Natural killer cell (primary cell): ENCODE measurements at regions not wholly inside any gene's neighbourhood (a gene's known extent, or its start where the extent isn't known, plus 50 kb on each side); places are given as distances from the start of the nearest gene placed in this dataset.
"Not testable (repeated sequence)": the region's sequence is repeated elsewhere in the genome, so short reads cannot be mapped to it uniquely, and the experiment has no call there.

Source experiments
- ATAC-seq, 3 donors: fragments of 150-1000 bp in 2 of 3; fragments of 200-7000 bp in 1 of 3; cut with Tn5 transposase; 1 replicate in 1 of 3; 2 replicates in 2 of 3; pipeline ENCODE4 v1.10.0; 2021; ENCODE audit warnings: mild to moderate bottlenecking in 2 of 3, moderate library complexity in 2 of 3
- DNase-seq, 2 donors: peaks; one replicate each; pipeline versions ENCODE4 v3.0.0 to v3.0.0-alpha.2; 2013 to 2021; ENCODE audit warnings: mixed read lengths in 1 of 2
- H3K27ac ChIP-seq: one replicate; pipeline ENCODE4 v1.5.1; 2013; ENCODE audit warnings: mild to moderate bottlenecking, low read length
- H3K27me3 ChIP-seq: one replicate; pipeline ENCODE4 v1.6.1; 2013; ENCODE audit warnings: low read length; ENCODE audit not compliant: control insufficient read depth, insufficient read depth
- H3K36me3 ChIP-seq: one replicate; pipeline ENCODE4 v1.6.1; 2013; ENCODE audit warnings: low read length; ENCODE audit not compliant: control insufficient read depth, insufficient read depth
- H3K4me1 ChIP-seq: one replicate; pipeline ENCODE4 v1.6.1; 2013; ENCODE audit warnings: low read length; ENCODE audit not compliant: control insufficient read depth, insufficient read depth
- H3K4me3 ChIP-seq: one replicate; pipeline ENCODE4 v1.5.1; 2013; ENCODE audit warnings: low read length
- H3K9me3 ChIP-seq: one replicate; pipeline ENCODE4 v1.6.1; 2013; ENCODE audit warnings: low read length; ENCODE audit not compliant: control insufficient read depth, insufficient read depth
- H3K27ac Mint-ChIP-seq, 2 donors: one replicate each; pipeline ENCODE4 v1.8.0; 2022; ENCODE audit warnings: mild to moderate bottlenecking in 2 of 2, mixed read lengths in 2 of 2, moderate library complexity in 1 of 2
- H3K27me3 Mint-ChIP-seq, 2 donors: one replicate each; pipeline ENCODE4 v1.8.0; 2022; ENCODE audit warnings: low read depth in 2 of 2, mixed read lengths in 2 of 2
- H3K36me3 Mint-ChIP-seq: one replicate; pipeline ENCODE4 v1.8.0; 2022; ENCODE audit warnings: mixed read lengths
- H3K4me1 Mint-ChIP-seq, 2 donors: one replicate each; pipeline ENCODE4 v1.8.0; 2022; ENCODE audit warnings: mixed read lengths in 2 of 2
- H3K4me3 Mint-ChIP-seq: one replicate; pipeline ENCODE4 v1.8.0; 2022; ENCODE audit warnings: mild to moderate bottlenecking, moderate library complexity, mixed read lengths
- H3K9me3 Mint-ChIP-seq, 2 donors: one replicate each; pipeline ENCODE4 v1.8.0; 2022; ENCODE audit warnings: mixed read lengths in 2 of 2
- CTCF ChIP-seq: fragments of 200-600 bp; IDR thresholded peaks from one replicate; pipeline ENCODE4 v1.8.0; 2022; ENCODE audit warnings: antibody characterized with exemption
- WGBS: methylation state at CpG from one replicate; pipeline ENCODE4 v1.1.7; 2013; ENCODE audit warnings: missing lambda C conversion rate; ENCODE audit not compliant: insufficient coverage; 5-methylcytosine and 5-hydroxymethylcytosine counted together
- intact Hi-C: fragments of 100-400 bp; cut with micrococcal nuclease; formaldehyde crosslinking; loops from one replicate; pipeline ENCODE4 v1.14.2; 2022

- H3K27me3 Mint-ChIP-seq: peaks cover 11 to 17% of the 10 kb centered on the region in 2 donors
- no peaks in the 10 kb centered on the region for H3K36me3 Mint-ChIP-seq
Measured at GRCh38 chr1:48069662-48070395, 72.6 kb upstream of the TRABD2B start.

GRCh38 chr1:48068206-48068605 lies 71.0 kb upstream of the TRABD2B start:
- no peaks in the 10 kb centered on the region for H3K36me3 ChIP-seq
- no peak for TF ChIP-seq CTCF
- DNase-seq (no peak), ATAC-seq (no peak)
- H3K4me1 ChIP-seq: no peaks in the 10 kb centered on the region
- H3K4me3 Mint-ChIP-seq: no peak overlapping the region
- H3K27ac Mint-ChIP-seq: no peak overlapping the region
- WGBS: 81% methylated on average over 1 of the region's 1 CpG
- no peaks in the 10 kb centered on the region for H3K9me3 ChIP-seq
- no peaks in the 10 kb centered on the region for H3K27me3 ChIP-seq
- H3K27ac ChIP-seq: no peak overlapping the region
- no peaks in the 10 kb centered on the region for H3K36me3 Mint-ChIP-seq
- H3K4me1 Mint-ChIP-seq: no peaks in the 10 kb centered on the region
- H3K27me3 Mint-ChIP-seq: peaks cover 8 to 17% of the 10 kb centered on the region in 2 donors
- intact Hi-C loops: no loop called here
- no peak overlapping the region for H3K4me3 ChIP-seq
- no peaks in the 10 kb centered on the region for H3K9me3 Mint-ChIP-seq

More at GRCh38 chr1:48069662-48070395, 72.6 kb upstream of the TRABD2B start:
- Mint-ChIP-seq H3K9me3 (no peaks in the 10 kb centered on the region), H3K27ac (no peak overlapping the region), H3K4me3 (no peak overlapping the region), H3K4me1 (no peaks in the 10 kb centered on the region)
- H3K27ac ChIP-seq: no peak overlapping the region
- no peak for TF ChIP-seq CTCF
- H3K4me1 ChIP-seq: no peaks in the 10 kb centered on the region
- 87% methylated on average over 7 of the region's 7 CpGs for WGBS
- intact Hi-C loops: no loop called here
- DNase-seq (no peak), ATAC-seq (no peak)
- no peaks in the 10 kb centered on the region for H3K27me3 ChIP-seq
- H3K36me3 ChIP-seq: no peaks in the 10 kb centered on the region
- no peaks in the 10 kb centered on the region for H3K9me3 ChIP-seq
- no peak overlapping the region for H3K4me3 ChIP-seq

- no peak for TF ChIP-seq CTCF
- H3K9me3 ChIP-seq: no peaks in the 10 kb centered on the region
- H3K36me3 ChIP-seq: no peaks in the 10 kb centered on the region
- Mint-ChIP-seq H3K27me3 (peaks cover 4 to 17% of the 10 kb centered on the region in 2 donors), H3K9me3 (no peaks in the 10 kb centered on the region), H3K4me3 (no peak overlapping the region), H3K27ac (no peak overlapping the region), H3K4me1 (no peaks in the 10 kb centered on the region), H3K36me3 (no peaks in the 10 kb centered on the region)
- H3K4me1 ChIP-seq: no peaks in the 10 kb centered on the region
- intact Hi-C loops: no loop called here
- no peak overlapping the region for H3K4me3 ChIP-seq
- DNase-seq (no peak), ATAC-seq (no peak)
- no peaks in the 10 kb centered on the region for H3K27me3 ChIP-seq
- WGBS: 89% methylated on average over 4 of the region's 4 CpGs
- H3K27ac ChIP-seq: no peak overlapping the region
Measured at GRCh38 chr1:48066936-48067335, 69.8 kb upstream of the TRABD2B start.

- H3K36me3 ChIP-seq, H3K4me3 Mint-ChIP-seq, H3K4me1 ChIP-seq, H3K27ac ChIP-seq, H3K27me3 ChIP-seq, H3K4me1 Mint-ChIP-seq, H3K9me3 ChIP-seq, H3K9me3 Mint-ChIP-seq, H3K36me3 Mint-ChIP-seq, H3K4me3 ChIP-seq, ATAC-seq, DNase-seq, intact Hi-C loops, H3K27ac Mint-ChIP-seq: not testable (repeated sequence)
- 85% methylated on average over 5 of the region's 5 CpGs for WGBS
- H3K27me3 Mint-ChIP-seq: peaks cover 4 to 17% of the 10 kb centered on the region in 2 donors
Measured at GRCh38 chr1:48064693-48065092, 67.5 kb upstream of the TRABD2B start.
